H1 (cell line): ENCODE measurements at regions not wholly inside any gene's neighbourhood (a gene's known extent, or its start where the extent isn't known, plus 50 kb on each side); places are given as distances from the start of the nearest gene placed in this dataset.

ENCODE experiments used
- CTCF ChIA-PET: fragments of 300-600 bp; sonication (Branson Sonifier 250); formaldehyde crosslinking; loops from one replicate; lab custom pipeline; 2021; ENCODE audit not compliant: partially characterized antibody; lab: Charles Lee
- POLR2A ChIA-PET: fragments of 300-600 bp; sonication (Branson Sonifier 250); formaldehyde crosslinking; loops from one replicate; lab custom pipeline; 2021; ENCODE audit warnings: inconsistent platforms; ENCODE audit not compliant: partially characterized antibody; lab: Charles Lee
- DNase-seq, 2 experiments: peaks; one replicate each; pipeline versions ENCODE4 v3.0.0 to v3.0.0-alpha.2; 2010 to 2022; ENCODE audit warnings: low spot score in 2 of 2, low read depth in 1 of 2, mixed read lengths in 1 of 2
- FAIRE-seq: peaks from 2 replicates; lab custom pipeline; 2011; peaks lifted over from hg19 to GRCh38; lab: Jason Lieb, UNC
- H2AFZ ChIP-seq: 2 replicates; pipeline ENCODE4 v1.8.1; 2012; ENCODE audit warnings: low read length, inconsistent platforms
- H2AK5ac ChIP-seq: 2 replicates; pipeline ENCODE4 v1.6.1; 2013; ENCODE audit warnings: low read depth, low read length
- H2BK120ac ChIP-seq: replicated peaks from 2 replicates; pipeline ENCODE3; 2013; ENCODE audit warnings: low read depth, low read length, inconsistent platforms
- H2BK12ac ChIP-seq: 2 replicates; pipeline ENCODE4 v1.6.1; 2013; ENCODE audit warnings: low read depth, low read length
- H2BK15ac ChIP-seq: 2 replicates; pipeline ENCODE4 v1.6.1; 2013; ENCODE audit warnings: low read length
- H2BK20ac ChIP-seq: 2 replicates; pipeline ENCODE4 v1.6.1; 2013; ENCODE audit warnings: low read length
- H2BK5ac ChIP-seq: 2 replicates; pipeline ENCODE4 v1.6.1; 2013; ENCODE audit warnings: low read depth, low read length
- H3K14ac ChIP-seq: 2 replicates; pipeline ENCODE4 v1.6.1; 2013; ENCODE audit warnings: inconsistent platforms; ENCODE audit not compliant: insufficient read length
- H3K18ac ChIP-seq: 2 replicates; pipeline ENCODE4 v1.6.1; 2013; ENCODE audit warnings: low read length; ENCODE audit errors: extremely low read depth
- H3K23ac ChIP-seq: 2 replicates; pipeline ENCODE4 v1.6.1; 2013; ENCODE audit warnings: inconsistent platforms; ENCODE audit not compliant: insufficient read length
- H3K23me2 ChIP-seq: 2 replicates; pipeline ENCODE4 v1.6.1; 2013; ENCODE audit warnings: low read depth, low read length
- H3K27ac ChIP-seq: 2 replicates; pipeline ENCODE4 v1.6.1; 2011; ENCODE audit warnings: low read depth, low read length, inconsistent platforms
- H3K27me3 ChIP-seq, 4 experiments: replicated peaks in 1 of 4; 1 replicate in 1 of 4; 2 replicates in 3 of 4; pipeline versions ENCODE4 v1.6.1 to v1.8.1; 2011 to 2013; ENCODE audit warnings: low read length in 3 of 4, mild to moderate bottlenecking in 3 of 4, inconsistent platforms in 2 of 4, mixed read lengths in 2 of 4, moderate library complexity in 1 of 4; ENCODE audit not compliant: control insufficient read depth in 3 of 4, insufficient read depth in 3 of 4; ENCODE audit errors: extremely low read depth in 1 of 4
- H3K36me3 ChIP-seq, 4 experiments: 2 replicates each; pipeline versions ENCODE4 v1.6.1 to v1.8.1; 2011 to 2013; ENCODE audit warnings: mild to moderate bottlenecking in 4 of 4, low read length in 3 of 4, moderate library complexity in 2 of 4, control low read depth in 1 of 4, inconsistent platforms in 1 of 4; ENCODE audit not compliant: insufficient read depth in 4 of 4, control insufficient read depth in 2 of 4
- H3K4ac ChIP-seq: replicated peaks from 2 replicates; pipeline ENCODE3; 2013; ENCODE audit warnings: low read length, low read depth, mixed read lengths, inconsistent platforms; ENCODE audit not compliant: insufficient read length
- H3K4me1 ChIP-seq, 4 experiments: replicated peaks in 1 of 4; 1 replicate in 1 of 4; 2 replicates in 3 of 4; pipeline versions ENCODE4 v1.6.1 to v1.8.1; 2011 to 2013; ENCODE audit warnings: low read length in 3 of 4, inconsistent platforms in 2 of 4, mixed read lengths in 1 of 4; ENCODE audit not compliant: insufficient read depth in 4 of 4, control insufficient read depth in 3 of 4
- H3K4me2 ChIP-seq, 2 experiments: 2 replicates each; pipeline versions ENCODE4 v1.6.1 to v1.8.1; 2011 to 2013; ENCODE audit warnings: low read depth in 2 of 2, low read length in 2 of 2, control low read depth in 1 of 2, inconsistent platforms in 1 of 2, mild to moderate bottlenecking in 1 of 2; ENCODE audit not compliant: insufficient read depth in 1 of 2
- H3K4me3 ChIP-seq, 4 experiments: fragments of 200-600, 300-600 bp in 1 of 4; sonication (generic), shearing (Covaris generic), sonication (Bioruptor Twin) in 1 of 4; 2 replicates each; pipeline versions ENCODE4 v1.5.1 to v1.8.1; 2011 to 2016; ENCODE audit warnings: low read length in 4 of 4, low read depth in 3 of 4, control low read depth in 2 of 4, inconsistent platforms in 2 of 4, mild to moderate bottlenecking in 2 of 4, mixed read lengths in 1 of 4, moderate library complexity in 1 of 4; ENCODE audit not compliant: insufficient read depth in 2 of 4; ENCODE audit errors: extremely low read depth in 1 of 4
- H3K56ac ChIP-seq: replicated peaks from 2 replicates; pipeline ENCODE3; 2013; ENCODE audit warnings: low read depth, mild to moderate bottlenecking, mixed read lengths, low read length, inconsistent platforms; ENCODE audit not compliant: insufficient read length
- H3K79me1 ChIP-seq: 2 replicates; pipeline ENCODE4 v1.6.1; 2013; ENCODE audit warnings: low read depth, low read length, control low read depth
- H3K79me2 ChIP-seq, 2 experiments: 2 replicates each; pipeline versions ENCODE4 v1.6.1 to v1.8.1; 2012 to 2013; ENCODE audit warnings: low read length in 2 of 2, mild to moderate bottlenecking in 2 of 2, inconsistent platforms in 1 of 2; ENCODE audit not compliant: insufficient read depth in 2 of 2, control insufficient read depth in 1 of 2
- H3K9ac ChIP-seq, 4 experiments: replicated peaks in 1 of 4; 1 replicate in 1 of 4; 2 replicates in 3 of 4; pipeline versions ENCODE4 v1.6.1 to v1.8.1; 2011 to 2013; ENCODE audit warnings: low read depth in 3 of 4, low read length in 3 of 4, control low read depth in 2 of 4, mild to moderate bottlenecking in 2 of 4, moderate library complexity in 2 of 4, inconsistent platforms in 1 of 4; ENCODE audit errors: extremely low read depth in 1 of 4
- H3K9me3 ChIP-seq, 2 experiments: 2 replicates each; pipeline versions ENCODE4 v1.6.1 to v1.8.1; 2012 to 2013; ENCODE audit warnings: mild to moderate bottlenecking in 2 of 2, moderate library complexity in 2 of 2, control low read depth in 1 of 2, inconsistent platforms in 1 of 2, low read depth in 1 of 2, low read length in 1 of 2, mixed read lengths in 1 of 2; ENCODE audit not compliant: insufficient read depth in 2 of 2
- H4K20me1 ChIP-seq, 2 experiments: replicated peaks in 1 of 2; 2 replicates each; pipeline versions ENCODE3 to v1.8.1; 2011 to 2013; ENCODE audit warnings: inconsistent platforms in 2 of 2, low read length in 2 of 2, mild to moderate bottlenecking in 1 of 2; ENCODE audit not compliant: insufficient read depth in 2 of 2, control insufficient read depth in 1 of 2
- H4K5ac ChIP-seq: 2 replicates; pipeline ENCODE4 v1.6.1; 2013; ENCODE audit warnings: low read length, low read depth, mixed read lengths, inconsistent platforms; ENCODE audit not compliant: insufficient read length
- H4K8ac ChIP-seq: 2 replicates; pipeline ENCODE4 v1.8.0; 2013; ENCODE audit warnings: mild to moderate bottlenecking, moderate library complexity, low read length, inconsistent platforms; ENCODE audit not compliant: insufficient read depth; ENCODE audit errors: extremely low read depth
- H4K91ac ChIP-seq: replicated peaks from 2 replicates; pipeline ENCODE3; 2013; ENCODE audit warnings: low read length, mixed read lengths, inconsistent platforms; ENCODE audit not compliant: insufficient read length
- ASH2L ChIP-seq: fragments of 200-600, 300-600 bp; sonication (generic); IDR thresholded peaks from one replicate; pipeline ENCODE4 v1.7.1; 2017; ENCODE audit warnings: low read length
- JUND ChIP-seq: IDR thresholded peaks from 2 replicates; pipeline ENCODE4 v1.6.1; 2011; ENCODE audit warnings: mild to moderate bottlenecking, improper control_type of control experiment, low read length
- WGBS, 2 experiments: shearing (Covaris generic) in 1 of 2; methylation state at CpG; one replicate each; pipeline versions ENCODE4 v1.1.6 to v1.1.7; 2013 to 2015; ENCODE audit warnings: low lambda C conversion rate in 2 of 2, mixed read lengths in 2 of 2, inconsistent platforms in 1 of 2, low coverage in 1 of 2, missing lambda C conversion rate in 1 of 2; ENCODE audit not compliant: insufficient replicate concordance in 2 of 2, insufficient coverage in 1 of 2, insufficient read length in 1 of 2; ENCODE audit errors: extremely low coverage in 1 of 2, missing lambda C conversion rate in 1 of 2; 5-methylcytosine and 5-hydroxymethylcytosine counted together

DNA sequence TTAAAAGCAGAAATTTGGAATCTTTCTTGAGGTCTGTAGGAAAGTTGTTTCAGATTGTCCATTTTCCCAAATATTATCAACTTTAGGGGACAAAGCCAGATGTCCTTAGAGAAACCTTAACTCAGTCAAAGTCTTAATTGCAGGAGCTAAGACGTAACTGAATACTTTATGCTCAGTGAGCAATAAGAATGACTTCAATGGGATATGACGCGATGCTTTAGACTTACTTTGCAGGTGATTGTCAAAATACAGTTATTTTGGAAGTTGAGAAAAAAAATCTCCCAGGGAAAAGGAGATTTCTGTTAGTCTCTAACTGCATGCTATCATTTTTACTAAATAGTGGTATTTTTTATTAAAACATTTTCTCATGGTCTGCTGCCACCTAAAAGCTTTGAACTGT, 750.9 kb upstream of the STXBP6 start (continued):
- no peak for TF ChIP-seq ASH2L

GRCh38 chr14:25788252-25788651, 738.3 kb upstream of the STXBP6 start:
- H3K27me3 ChIP-seq, result no peaks in the 10 kb centered on the region
- H3K56ac ChIP-seq, result no peak overlapping the region
- no peak overlapping the region for H4K8ac ChIP-seq
- H3K79me1 ChIP-seq, result no peaks in the 10 kb centered on the region
- H3K9me3 ChIP-seq, result peaks cover 0 to 3% of the 10 kb centered on the region in 2 experiments; a peak in 3 of 4 replicates
- no peaks in the 10 kb centered on the region for H3K36me3 ChIP-seq
- H3K23ac ChIP-seq, result no peak overlapping the region
- H2AFZ ChIP-seq, result no peak overlapping the region
- POLR2A ChIA-PET, result no interaction called here
- no peak overlapping the region for H4K91ac ChIP-seq
- no peak overlapping the region for H3K4ac ChIP-seq
- no peak overlapping the region for H2BK15ac ChIP-seq
- H4K5ac ChIP-seq, result no peak overlapping the region
- CTCF ChIA-PET, result no interaction called here
- TF ChIP-seq JUND, result no peak
- H3K4me3 ChIP-seq, result no peak overlapping the region
- no peak overlapping the region for H3K27ac ChIP-seq
- H2BK12ac ChIP-seq, result no peak overlapping the region
- H3K9ac ChIP-seq, result no peak overlapping the region
- no peak overlapping the region for H3K4me2 ChIP-seq
- no peak overlapping the region for H3K18ac ChIP-seq
- no peak overlapping the region for H2BK5ac ChIP-seq
- no peaks in the 10 kb centered on the region for H3K23me2 ChIP-seq
- no peak overlapping the region for H3K14ac ChIP-seq
- no peaks in the 10 kb centered on the region for H3K4me1 ChIP-seq
- H2BK120ac ChIP-seq, result no peak overlapping the region
- 95% methylated on average over 1 of the region's 1 CpG; no CpG with 5 or more reads in 1 of the 2 experiments for WGBS, 2 experiments
- H2BK20ac ChIP-seq, result no peak overlapping the region
- H2AK5ac ChIP-seq, result no peak overlapping the region
- no peak for DNase-seq
- no peaks in the 10 kb centered on the region for H4K20me1 ChIP-seq
- FAIRE-seq, result no peak
- no peaks in the 10 kb centered on the region for H3K79me2 ChIP-seq
